T-helper 17 cell (primary cell): ENCODE measurements at regions not wholly inside any gene's neighbourhood (a gene's known extent, or its start where the extent isn't known, plus 50 kb on each side); places are given as distances from the start of the nearest gene placed in this dataset.

Experiments used
- ATAC-seq: fragments of 150-1000 bp; cut with Tn5 transposase; 2 replicates; pipeline ENCODE4 v1.10.0; 2021; ENCODE audit warnings: mild to moderate bottlenecking, moderate library complexity
- DNase-seq, 3 donors: peaks; one replicate each; pipeline versions ENCODE4 v3.0.0 to v3.0.0-alpha.2; 2020 to 2021
- H3K9me3 ChIP-seq: one replicate; pipeline ENCODE4 v1.7.0; 2013; ENCODE audit warnings: low read length, mild to moderate bottlenecking; ENCODE audit not compliant: control insufficient read depth, poor library complexity, severe bottlenecking
- H3K27ac Mint-ChIP-seq: one replicate; pipeline ENCODE4 v1.8.0; 2022; ENCODE audit warnings: mild to moderate bottlenecking, moderate library complexity, mixed read lengths
- H3K27me3 Mint-ChIP-seq: one replicate; pipeline ENCODE4 v1.8.0; 2022; ENCODE audit warnings: mixed read lengths
- H3K36me3 Mint-ChIP-seq: one replicate; pipeline ENCODE4 v1.8.0; 2022; ENCODE audit warnings: low read depth, mixed read lengths
- H3K4me1 Mint-ChIP-seq: one replicate; pipeline ENCODE4 v1.8.0; 2022; ENCODE audit warnings: mild to moderate bottlenecking, mixed read lengths
- H3K4me3 Mint-ChIP-seq: one replicate; pipeline ENCODE4 v1.8.0; 2022; ENCODE audit warnings: mild to moderate bottlenecking, moderate library complexity, mixed read lengths

- H3K9me3 ChIP-seq = no peaks in the 10 kb centered on the region
- no peaks in the 10 kb centered on the region for H3K36me3 Mint-ChIP-seq
- no peak for ATAC-seq
- no peak for DNase-seq
- no peak overlapping the region for H3K4me3 Mint-ChIP-seq
- no peaks in the 10 kb centered on the region for H3K4me1 Mint-ChIP-seq
- no peaks in the 10 kb centered on the region for H3K27me3 Mint-ChIP-seq
- H3K27ac Mint-ChIP-seq = no peak overlapping the region
These were observed 906.9 kb upstream of the RAG2 start for GRCh38 chr11:37504921-37505320.

- H3K9me3 ChIP-seq = no peaks in the 10 kb centered on the region
- Mint-ChIP-seq H3K27me3 (no peaks in the 10 kb centered on the region), H3K36me3 (no peaks in the 10 kb centered on the region), H3K4me1 (no peaks in the 10 kb centered on the region), H3K27ac (no peak overlapping the region), H3K4me3 (no peak overlapping the region)
- ATAC-seq = no peak
- DNase-seq = no peak
These were observed 906.1 kb upstream of the RAG2 start for GRCh38 chr11:37504060-37504611.

GRCh38 chr11:37503411-37504059 is 905.5 kb upstream of the RAG2 start:
- ATAC-seq (no peak), DNase-seq (no peak)
- no peak overlapping the region for H3K4me3 Mint-ChIP-seq
- H3K4me1 Mint-ChIP-seq = no peaks in the 10 kb centered on the region
- no peaks in the 10 kb centered on the region for H3K27me3 Mint-ChIP-seq
- H3K9me3 ChIP-seq = no peaks in the 10 kb centered on the region
- H3K27ac Mint-ChIP-seq = no peak overlapping the region
- H3K36me3 Mint-ChIP-seq = no peaks in the 10 kb centered on the region

- Mint-ChIP-seq H3K27ac (no peak overlapping the region), H3K4me1 (no peaks in the 10 kb centered on the region), H3K4me3 (no peak overlapping the region), H3K36me3 (no peaks in the 10 kb centered on the region), H3K27me3 (no peaks in the 10 kb centered on the region)
- DNase-seq (no peak), ATAC-seq (no peak)
- H3K9me3 ChIP-seq = no peaks in the 10 kb centered on the region
These were observed 904.2 kb upstream of the RAG2 start for GRCh38 chr11:37502202-37502601.

GRCh38 chr11:37500425-37500824 is 902.4 kb upstream of the RAG2 start:
- Mint-ChIP-seq H3K27ac (no peak overlapping the region), H3K36me3 (no peaks in the 10 kb centered on the region), H3K4me1 (no peaks in the 10 kb centered on the region), H3K4me3 (no peak overlapping the region), H3K27me3 (no peaks in the 10 kb centered on the region)
- DNase-seq (no peak), ATAC-seq (no peak)
- no peaks in the 10 kb centered on the region for H3K9me3 ChIP-seq

- no peak overlapping the region for H3K4me3 Mint-ChIP-seq
- H3K9me3 ChIP-seq = no peaks in the 10 kb centered on the region
- DNase-seq = no peak
These were observed 899.3 kb upstream of the RAG2 start for GRCh38 chr11:37497326-37497725.

GRCh38 chr11:37496201-37496600 is 898.2 kb upstream of the RAG2 start:
- H3K9me3 ChIP-seq = no peaks in the 10 kb centered on the region
- no peaks in the 10 kb centered on the region for H3K36me3 Mint-ChIP-seq
- ATAC-seq (no peak), DNase-seq (no peak)
- no peak overlapping the region for H3K4me3 Mint-ChIP-seq
- no peak overlapping the region for H3K27ac Mint-ChIP-seq
- no peaks in the 10 kb centered on the region for H3K4me1 Mint-ChIP-seq
- H3K27me3 Mint-ChIP-seq = no peaks in the 10 kb centered on the region

More at GRCh38 chr11:37497326-37497725, 899.3 kb upstream of the RAG2 start:
- ATAC-seq = no peak
- H3K27ac Mint-ChIP-seq = no peak overlapping the region
- no peaks in the 10 kb centered on the region for H3K4me1 Mint-ChIP-seq
- H3K27me3 Mint-ChIP-seq = no peaks in the 10 kb centered on the region
- H3K36me3 Mint-ChIP-seq = no peaks in the 10 kb centered on the region

GRCh38 chr11:37484298-37484697 is 886.3 kb upstream of the RAG2 start:
- no peaks in the 10 kb centered on the region for H3K9me3 ChIP-seq
- Mint-ChIP-seq H3K4me1 (no peaks in the 10 kb centered on the region), H3K27ac (no peak overlapping the region), H3K4me3 (no peak overlapping the region), H3K36me3 (no peaks in the 10 kb centered on the region), H3K27me3 (no peaks in the 10 kb centered on the region)
- ATAC-seq (no peak), DNase-seq (no peak)

- DNase-seq (no peak), ATAC-seq (no peak)
- no peak overlapping the region for H3K27ac Mint-ChIP-seq
- no peaks in the 10 kb centered on the region for H3K36me3 Mint-ChIP-seq
- H3K9me3 ChIP-seq = no peaks in the 10 kb centered on the region
- H3K4me1 Mint-ChIP-seq = no peaks in the 10 kb centered on the region
- H3K4me3 Mint-ChIP-seq = no peak overlapping the region
- no peaks in the 10 kb centered on the region for H3K27me3 Mint-ChIP-seq
These were observed 885.7 kb upstream of the RAG2 start for GRCh38 chr11:37483761-37484160.

- H3K36me3 Mint-ChIP-seq = no peaks in the 10 kb centered on the region
- DNase-seq (no peak), ATAC-seq (no peak)
- no peaks in the 10 kb centered on the region for H3K4me1 Mint-ChIP-seq
- no peak overlapping the region for H3K4me3 Mint-ChIP-seq
- no peaks in the 10 kb centered on the region for H3K27me3 Mint-ChIP-seq
- H3K27ac Mint-ChIP-seq = no peak overlapping the region
- no peaks in the 10 kb centered on the region for H3K9me3 ChIP-seq
These were observed 876.9 kb upstream of the RAG2 start for GRCh38 chr11:37474889-37475288.

- Mint-ChIP-seq H3K4me1 (no peaks in the 10 kb centered on the region), H3K27me3 (no peaks in the 10 kb centered on the region), H3K27ac (no peak overlapping the region), H3K36me3 (no peaks in the 10 kb centered on the region), H3K4me3 (no peak overlapping the region)
- ATAC-seq = no peak
- no peaks in the 10 kb centered on the region for H3K9me3 ChIP-seq
- no peak for DNase-seq
These were observed 870.3 kb upstream of the RAG2 start for GRCh38 chr11:37468344-37468743.

GRCh38 chr11:37465221-37465620 is 867.2 kb upstream of the RAG2 start:
- H3K4me1 Mint-ChIP-seq = no peaks in the 10 kb centered on the region
- no peaks in the 10 kb centered on the region for H3K36me3 Mint-ChIP-seq
- DNase-seq (no peak), ATAC-seq (no peak)
- H3K9me3 ChIP-seq = no peaks in the 10 kb centered on the region
- no peak overlapping the region for H3K4me3 Mint-ChIP-seq
- H3K27me3 Mint-ChIP-seq = no peaks in the 10 kb centered on the region
- H3K27ac Mint-ChIP-seq = no peak overlapping the region

GRCh38 chr11:37459456-37459855 is 861.4 kb upstream of the RAG2 start:
- H3K4me3 Mint-ChIP-seq = no peak overlapping the region
- no peaks in the 10 kb centered on the region for H3K36me3 Mint-ChIP-seq
- H3K4me1 Mint-ChIP-seq = no peaks in the 10 kb centered on the region
- ATAC-seq (no peak), DNase-seq (no peak)
- no peak overlapping the region for H3K27ac Mint-ChIP-seq
- H3K27me3 Mint-ChIP-seq = no peaks in the 10 kb centered on the region
- H3K9me3 ChIP-seq = no peaks in the 10 kb centered on the region

- H3K36me3 Mint-ChIP-seq = no peaks in the 10 kb centered on the region
- no peaks in the 10 kb centered on the region for H3K4me1 Mint-ChIP-seq
- DNase-seq (no peak), ATAC-seq (no peak)
- no peak overlapping the region for H3K27ac Mint-ChIP-seq
- H3K27me3 Mint-ChIP-seq = no peaks in the 10 kb centered on the region
- H3K9me3 ChIP-seq = no peaks in the 10 kb centered on the region
- no peak overlapping the region for H3K4me3 Mint-ChIP-seq
These were observed 858.7 kb upstream of the RAG2 start for GRCh38 chr11:37456746-37457145.
